Osteocyte (in vitro differentiated cells): ENCODE measurements at regions not wholly inside any gene's neighbourhood (a gene's known extent, or its start where the extent isn't known, plus 50 kb on each side); places are given as distances from the start of the nearest gene placed in this dataset.

Experiments
- DNase-seq: peaks from one replicate; pipeline ENCODE4 v3.0.0; 2021; ENCODE audit warnings: mixed read lengths; ENCODE audit not compliant: unreplicated experiment; ENCODE audit errors: extremely low spot score
- H3K27ac Mint-ChIP-seq: one replicate; pipeline ENCODE4 v1.8.0; 2021; ENCODE audit warnings: mild to moderate bottlenecking, mixed read lengths; ENCODE audit not compliant: unreplicated experiment
- H3K27me3 Mint-ChIP-seq: one replicate; pipeline ENCODE4 v1.8.0; 2021; ENCODE audit warnings: mixed read lengths; ENCODE audit not compliant: unreplicated experiment
- H3K36me3 Mint-ChIP-seq: one replicate; pipeline ENCODE4 v1.8.0; 2021; ENCODE audit warnings: mixed read lengths; ENCODE audit not compliant: unreplicated experiment
- H3K4me1 Mint-ChIP-seq: one replicate; pipeline ENCODE4 v1.8.0; 2021; ENCODE audit warnings: mixed read lengths; ENCODE audit not compliant: unreplicated experiment
- H3K4me3 Mint-ChIP-seq: one replicate; pipeline ENCODE4 v1.8.0; 2021; ENCODE audit warnings: mild to moderate bottlenecking, moderate library complexity, mixed read lengths; ENCODE audit not compliant: unreplicated experiment
- H3K9me3 Mint-ChIP-seq: one replicate; pipeline ENCODE4 v1.8.0; 2021; ENCODE audit warnings: mixed read lengths; ENCODE audit not compliant: unreplicated experiment
- CTCF ChIP-seq: fragments of 200-600 bp; sonication (generic); IDR thresholded peaks from 2 replicates; pipeline ENCODE4 v1.5.0; 2021; ENCODE audit warnings: antibody characterized with exemption, mild to moderate bottlenecking, moderate library complexity

DNA sequence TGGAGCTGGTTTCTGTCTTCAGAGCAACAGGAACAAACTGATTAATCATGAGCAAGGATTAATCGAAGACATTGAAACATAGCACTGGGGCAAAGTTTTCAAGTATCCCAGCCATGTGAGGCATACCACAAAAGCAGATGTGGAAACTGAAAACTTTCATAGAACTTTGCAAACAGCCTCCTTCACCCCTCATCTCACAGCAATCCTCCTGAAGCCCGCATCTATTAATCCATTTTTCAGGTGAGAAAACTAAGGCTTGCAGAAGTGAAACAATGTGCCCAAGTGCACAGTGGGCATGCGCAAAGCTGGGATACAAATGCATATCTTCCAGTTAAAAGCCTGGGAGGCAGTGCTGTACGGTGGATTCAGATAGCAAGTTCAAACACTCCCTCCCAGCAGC, 58.6 kb upstream of the HMGXB4 start:
- Mint-ChIP-seq H3K4me1 (no peaks in the 10 kb centered on the region), H3K36me3 (no peaks in the 10 kb centered on the region), H3K27me3 (peaks cover 36% of the 10 kb centered on the region), H3K9me3 (no peaks in the 10 kb centered on the region), H3K27ac (no peak overlapping the region), H3K4me3 (no peak overlapping the region)
- no peak for TF ChIP-seq CTCF
- DNase-seq, result no peak

GRCh38 chr22:35202376-35202775, 54.9 kb upstream of the HMGXB4 start:
- Mint-ChIP-seq H3K4me1 (no peaks in the 10 kb centered on the region), H3K9me3 (no peaks in the 10 kb centered on the region), H3K27ac (no peak overlapping the region), H3K27me3 (peaks cover 40% of the 10 kb centered on the region), H3K4me3 (no peak overlapping the region), H3K36me3 (no peaks in the 10 kb centered on the region)
- no peak for TF ChIP-seq CTCF
- DNase-seq, result no peak

GRCh38 chr22:35203583-35203982, 53.7 kb upstream of the HMGXB4 start:
- Mint-ChIP-seq H3K27ac (no peak overlapping the region), H3K27me3 (peaks cover 33% of the 10 kb centered on the region), H3K4me1 (no peaks in the 10 kb centered on the region), H3K36me3 (no peaks in the 10 kb centered on the region), H3K4me3 (no peak overlapping the region), H3K9me3 (no peaks in the 10 kb centered on the region)
- DNase-seq, result no peak
- TF ChIP-seq CTCF, result no peak

DNA sequence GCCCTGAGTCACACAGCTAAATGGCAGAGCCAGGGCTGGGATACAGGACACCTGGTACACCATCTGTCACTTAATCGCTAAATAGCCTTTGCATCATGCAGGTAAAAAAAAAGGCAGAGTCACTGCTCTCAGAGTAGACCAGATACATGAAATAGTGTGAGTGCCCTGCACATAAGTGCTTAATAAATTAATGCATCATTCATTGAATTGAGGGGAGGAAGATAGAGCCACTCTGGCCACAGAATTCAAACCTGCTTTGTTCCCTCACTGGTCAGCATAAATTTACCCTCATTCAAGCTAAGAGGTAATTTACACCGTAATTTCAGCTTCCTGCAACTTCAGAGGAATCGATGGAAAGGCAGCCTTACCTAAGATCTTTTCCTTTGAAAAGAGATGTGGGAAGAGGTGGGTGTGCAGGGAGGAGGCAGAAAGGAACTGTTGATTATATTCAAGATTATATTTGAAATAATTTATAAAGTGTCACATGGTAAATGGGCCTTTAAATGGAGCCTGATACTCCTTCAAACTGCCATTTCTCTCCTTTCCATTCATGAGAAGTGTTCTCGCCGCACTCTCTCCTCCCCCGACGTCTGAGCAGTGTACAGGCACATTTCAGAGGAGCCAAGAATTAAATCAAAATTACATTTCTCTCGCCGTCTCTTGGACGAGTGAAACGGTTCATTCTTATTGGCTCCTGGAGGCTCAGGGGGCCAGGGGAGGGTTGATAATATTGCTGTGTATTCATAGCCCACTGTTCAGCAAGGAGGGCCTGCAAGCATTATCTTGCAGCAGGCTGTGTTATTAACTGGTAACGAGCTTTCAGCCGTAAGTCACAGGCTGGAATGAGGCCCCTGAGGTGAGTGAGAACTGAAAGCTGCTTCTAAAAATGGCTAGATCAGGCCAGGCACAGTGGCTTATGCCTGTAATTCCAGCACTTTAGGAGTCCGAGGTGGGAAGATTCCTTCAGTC, 52.2 kb upstream of the HMGXB4 start:
- H3K36me3 Mint-ChIP-seq, result no peaks in the 10 kb centered on the region
- no peaks in the 10 kb centered on the region for H3K9me3 Mint-ChIP-seq
- no peaks in the 10 kb centered on the region for H3K4me1 Mint-ChIP-seq
- no peak for TF ChIP-seq CTCF
- H3K27me3 Mint-ChIP-seq, result peaks cover 24% of the 10 kb centered on the region
- H3K27ac Mint-ChIP-seq, result no peak overlapping the region
- DNase-seq, result no peak
- no peak overlapping the region for H3K4me3 Mint-ChIP-seq

DNA sequence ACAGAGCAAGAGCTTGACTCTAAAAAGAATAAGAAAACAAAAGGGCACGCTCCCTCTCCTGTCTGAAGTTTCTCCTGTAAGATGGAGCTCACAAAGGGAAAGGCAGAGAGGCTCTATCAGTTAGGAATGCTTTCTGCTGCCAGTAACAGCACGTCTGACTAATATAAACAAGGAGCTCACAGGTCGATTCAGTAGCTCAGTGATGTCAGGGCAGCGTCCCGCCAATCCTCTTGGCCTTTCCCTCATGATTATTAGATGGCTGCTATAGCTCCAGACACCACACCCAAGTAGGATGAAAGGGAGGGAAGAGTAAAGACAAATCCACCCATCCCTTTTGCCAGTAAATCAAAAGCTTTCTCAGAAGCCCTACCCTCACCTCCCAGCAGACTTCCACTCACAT, 51.3 kb upstream of the HMGXB4 start:
- Mint-ChIP-seq H3K36me3 (no peaks in the 10 kb centered on the region), H3K9me3 (no peaks in the 10 kb centered on the region), H3K4me3 (no peak overlapping the region), H3K27ac (no peak overlapping the region), H3K27me3 (peaks cover 15% of the 10 kb centered on the region), H3K4me1 (no peaks in the 10 kb centered on the region)
- no peak for TF ChIP-seq CTCF
- DNase-seq, result no peak
